Breast epithelium (tissue), 3 donors: ENCODE measurements at regions not wholly inside any gene's neighbourhood (a gene's known extent, or its start where the extent isn't known, plus 50 kb on each side); places are given as distances from the start of the nearest gene placed in this dataset.

Experiments used
- CTCF ChIP-seq, 3 donors: fragments of 450-650 bp; IDR thresholded peaks; one replicate each; pipeline ENCODE4 v1.5.1; 2016 to 2017; ENCODE audit warnings: antibody characterized with exemption in 3 of 3, mild to moderate bottlenecking in 3 of 3, moderate library complexity in 3 of 3
- POLR2A ChIP-seq: fragments of 450-650 bp; IDR thresholded peaks from one replicate; pipeline ENCODE4 v1.6.1; 2016; ENCODE audit warnings: antibody characterized with exemption, mild to moderate bottlenecking, moderate library complexity

- TF ChIP-seq POLR2A = no peak
- no peak for TF ChIP-seq CTCF (IDR thresholded peaks at IDR 0.05)
These were observed 418.7 kb downstream of the KCNJ2 start for GRCh38 chr17:70588003-70588402.
